GM12878 (cell line): ENCODE measurements at regions not wholly inside any gene's neighbourhood (a gene's known extent, or its start where the extent isn't known, plus 50 kb on each side); places are given as distances from the start of the nearest gene placed in this dataset.

Experiments
- ATAC-seq: fragments of 200-7000 bp; cut with Tn5 transposase; 3 replicates; pipeline ENCODE4 v1.9.1; 2020; ENCODE audit warnings: mild to moderate bottlenecking, moderate library complexity
- BruUV-seq: library from RNA; stranded (reverse); fragments of 400-500 nt; replicated peaks from 2 replicates; lab custom pipeline; 2021; lab: Mats Ljungman, UMichigan
- CTCF ChIA-PET: fragments of 300-600 bp; sonication (Branson Sonifier 250); formaldehyde crosslinking; extraction: SDS; loops from one replicate; lab custom pipeline; 2021; ENCODE audit warnings: inconsistent platforms; lab: Yijun Ruan, JAX
- POLR2A ChIA-PET: fragments of 350-600 bp; formaldehyde crosslinking; extraction: SDS; loops from one replicate; lab custom pipeline; 2021; ENCODE audit warnings: inconsistent platforms; lab: Charles Lee
- RAD21 ChIA-PET: fragments of 300-600 bp; sonication (Branson Sonifier 250); formaldehyde crosslinking; loops from one replicate; lab custom pipeline; 2023; ENCODE audit warnings: antibody characterized with exemption; ENCODE audit not compliant: unreplicated experiment; lab: Charles Lee
- SMC1A ChIA-PET: fragments of 300-600 bp; sonication (Branson Sonifier 250); formaldehyde crosslinking; loops from one replicate; lab custom pipeline; 2023; ENCODE audit not compliant: unreplicated experiment, uncharacterized antibody; lab: Charles Lee
- DNase-seq: peaks from one replicate; pipeline ENCODE4 v3.0.0-alpha.2; 2011; ENCODE audit warnings: low read depth, low spot score
- FAIRE-seq: peaks from 3 replicates; lab custom pipeline; 2011; peaks lifted over from hg19 to GRCh38; lab: Jason Lieb, UNC
- H2AFZ ChIP-seq: 2 replicates; pipeline ENCODE4 v1.6.0; 2011; ENCODE audit warnings: low read depth, low read length, control low read depth; ENCODE audit not compliant: control insufficient read depth
- H3K27ac ChIP-seq: 2 replicates; pipeline ENCODE4 v1.5.1; 2011; ENCODE audit warnings: control low read depth; ENCODE audit not compliant: control insufficient read depth, insufficient read depth
- H3K27me3 ChIP-seq, 2 experiments: replicated peaks in 1 of 2; 2 replicates each; pipeline versions ENCODE4 v1.6.0 to v1.6.1; 2011; ENCODE audit warnings: low read length in 1 of 2; ENCODE audit not compliant: control insufficient read depth in 2 of 2, insufficient read depth in 2 of 2
- H3K36me3 ChIP-seq, 2 experiments: 2 replicates each; pipeline ENCODE4 v1.5.1; 2011; ENCODE audit warnings: low read length in 1 of 2; ENCODE audit not compliant: control insufficient read depth in 2 of 2, insufficient read depth in 2 of 2
- H3K4me1 ChIP-seq: 2 replicates; pipeline ENCODE4 v1.6.1; 2011; ENCODE audit warnings: mild to moderate bottlenecking, low read length, moderate library complexity, mixed read lengths; ENCODE audit not compliant: control insufficient read depth, insufficient read depth
- H3K4me2 ChIP-seq: 2 replicates; pipeline ENCODE4 v1.6.0; 2011; ENCODE audit warnings: control low read depth; ENCODE audit not compliant: control insufficient read depth, insufficient read depth
- H3K4me3 ChIP-seq: fragments of 200-600 bp; sonication (generic); 2 replicates; pipeline ENCODE4 v1.5.1; 2016
- H3K79me2 ChIP-seq: 2 replicates; pipeline ENCODE4 v1.6.0; 2011; ENCODE audit warnings: low read length; ENCODE audit not compliant: control insufficient read depth, insufficient read depth
- H3K9ac ChIP-seq: 2 replicates; pipeline ENCODE4 v1.8.0; 2011; ENCODE audit warnings: low read length, control low read depth, mixed read lengths; ENCODE audit not compliant: control insufficient read depth, insufficient read depth
- H3K9me3 ChIP-seq: replicated peaks from 3 replicates; pipeline ENCODE4 v1.5.1; 2011; ENCODE audit warnings: mild to moderate bottlenecking, low read length; ENCODE audit not compliant: control insufficient read depth, insufficient read depth
- H4K20me1 ChIP-seq: 2 replicates; pipeline ENCODE4 v1.6.0; 2011; ENCODE audit not compliant: control insufficient read depth, insufficient read depth
- ATF2 ChIP-seq: IDR thresholded peaks from 2 replicates; pipeline ENCODE4 v1.6.1; 2012; ENCODE audit warnings: low read length, inconsistent platforms
- BRCA1 ChIP-seq: IDR thresholded peaks from 2 replicates; pipeline ENCODE4 v1.6.1; 2011; ENCODE audit warnings: low read depth, low read length, improper control_type of control experiment
- PRDM15 ChIP-seq: fragments of 450-650 bp; formaldehyde crosslinking; IDR thresholded peaks from 2 replicates; pipeline ENCODE4 v1.4.0; 2020; ENCODE audit warnings: mild to moderate bottlenecking, moderate library complexity
- SMC3 ChIP-seq: IDR thresholded peaks from 2 replicates; pipeline ENCODE4 v1.6.1; 2011; ENCODE audit warnings: low read length, improper control_type of control experiment, borderline replicate concordance
- SRF ChIP-seq, 2 experiments: IDR thresholded peaks; 2 replicates each; pipeline ENCODE4 v1.6.1; 2011; ENCODE audit warnings: low read depth in 2 of 2, low read length in 2 of 2, mild to moderate bottlenecking in 1 of 2, moderate library complexity in 1 of 2
- USF1 ChIP-seq: IDR thresholded peaks from 2 replicates; pipeline ENCODE4 v1.6.1; 2011; ENCODE audit warnings: borderline replicate concordance, low read depth, mild to moderate bottlenecking, moderate library complexity, mixed read lengths, low read length; ENCODE audit not compliant: insufficient read depth; ENCODE audit errors: extremely low read length
- ZNF622 ChIP-seq: fragments of 450-650 bp; IDR thresholded peaks from 2 replicates; pipeline ENCODE4 v1.6.1; 2017; ENCODE audit warnings: mild to moderate bottlenecking, inconsistent platforms
- WGBS: methylation state at CpG from one replicate; pipeline ENCODE4 v1.1.6; 2016; ENCODE audit warnings: low lambda C conversion rate; ENCODE audit not compliant: insufficient replicate concordance, insufficient coverage; ENCODE audit errors: missing lambda C conversion rate; 5-methylcytosine and 5-hydroxymethylcytosine counted together
- in situ Hi-C: fragments of 300-500 bp; cut with MboI; formaldehyde crosslinking; loops from 9 replicates; pipeline ENCODE4 v1.14.3; 2018; ENCODE audit warnings: mixed read lengths
- intact Hi-C: fragments of 100-400 bp; cut with micrococcal nuclease; formaldehyde crosslinking; loops from one replicate; pipeline ENCODE4 v1.14.2; 2022; ENCODE audit not compliant: unreplicated experiment
- TF ChIP-seq, protein P1 (sequence below): IDR thresholded peaks from 2 replicates; pipeline ENCODE4 v1.6.1; 2012; ENCODE audit warnings: low read depth, low read length, improper control_type of control experiment
- TF ChIP-seq, protein P2 (sequence below): IDR thresholded peaks from 2 replicates; pipeline ENCODE4 v1.6.1; 2012; ENCODE audit warnings: low read depth, low read length, improper control_type of control experiment

DNA sequence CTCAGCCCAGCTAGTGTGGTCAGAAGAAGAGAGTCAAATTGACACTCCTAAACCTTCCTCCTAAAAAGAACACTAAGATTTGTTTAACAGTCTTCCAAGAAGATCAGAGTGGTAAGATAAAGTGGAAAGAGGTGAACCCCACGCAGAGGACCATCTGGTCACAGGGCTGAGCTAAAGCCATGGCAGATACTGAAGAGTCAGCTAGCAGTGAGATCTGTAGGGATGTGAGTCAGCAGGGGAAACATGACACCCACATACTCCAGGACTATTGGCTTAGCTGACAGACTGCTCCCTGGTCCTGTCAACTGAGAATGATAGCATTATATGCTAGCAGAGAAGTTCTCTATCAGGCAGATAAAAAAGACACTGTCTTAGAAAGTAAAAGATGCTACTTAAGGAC lies 269.4 kb upstream of the ALG10 start (continued):
- TF ChIP-seq PRDM15 (CRISPR knock-in tag) (no peak), ZNF622 (no peak)

DNA sequence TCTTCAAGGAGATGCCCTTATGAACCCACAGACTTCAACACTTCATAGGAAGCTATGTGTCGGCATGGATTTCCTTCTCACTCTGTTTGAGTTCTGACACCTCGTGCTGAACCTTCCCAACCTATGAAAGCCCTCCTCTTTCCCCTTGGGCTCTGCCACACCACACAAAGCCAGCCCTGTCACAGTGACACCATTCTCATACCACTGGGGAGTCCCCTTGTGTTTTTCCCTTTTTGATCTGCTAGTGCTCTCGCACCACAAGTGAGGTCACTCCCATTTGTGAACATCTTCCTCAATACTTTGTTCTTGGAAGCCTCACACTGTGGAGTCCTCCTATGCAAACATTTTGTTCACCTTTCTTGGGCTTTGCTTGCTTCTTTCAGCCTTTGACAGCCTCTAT lies 264.6 kb upstream of the ALG10 start:
- H3K79me2 ChIP-seq: no peaks in the 10 kb centered on the region
- H3K9me3 ChIP-seq: no peaks in the 10 kb centered on the region; the same call in 2 of the 3 replicates
- no peak overlapping the region for H2AFZ ChIP-seq
- BruUV-seq: no TSS peak
- in situ Hi-C loops: no loop called here
- no peak for DNase-seq
- WGBS: 38% methylated on average over 3 of the region's 3 CpGs
- CTCF ChIA-PET: no interaction called here
- ATAC-seq: no peak
- H3K4me1 ChIP-seq: no peaks in the 10 kb centered on the region
- no peaks in the 10 kb centered on the region for H4K20me1 ChIP-seq
- no peaks in the 10 kb centered on the region for H3K36me3 ChIP-seq
- H3K4me3 ChIP-seq: no peak overlapping the region
- no peak overlapping the region for H3K9ac ChIP-seq
- FAIRE-seq: no peak
- RAD21 ChIA-PET: no interaction called here
- intact Hi-C loops: no loop called here
- TF ChIP-seq SMC3: no peak
- TF ChIP-seq ATF2: no peak
- TF ChIP-seq, protein P1, sequence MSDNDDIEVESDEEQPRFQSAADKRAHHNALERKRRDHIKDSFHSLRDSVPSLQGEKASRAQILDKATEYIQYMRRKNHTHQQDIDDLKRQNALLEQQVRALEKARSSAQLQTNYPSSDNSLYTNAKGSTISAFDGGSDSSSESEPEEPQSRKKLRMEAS: no peak
- TF ChIP-seq, protein P2, sequence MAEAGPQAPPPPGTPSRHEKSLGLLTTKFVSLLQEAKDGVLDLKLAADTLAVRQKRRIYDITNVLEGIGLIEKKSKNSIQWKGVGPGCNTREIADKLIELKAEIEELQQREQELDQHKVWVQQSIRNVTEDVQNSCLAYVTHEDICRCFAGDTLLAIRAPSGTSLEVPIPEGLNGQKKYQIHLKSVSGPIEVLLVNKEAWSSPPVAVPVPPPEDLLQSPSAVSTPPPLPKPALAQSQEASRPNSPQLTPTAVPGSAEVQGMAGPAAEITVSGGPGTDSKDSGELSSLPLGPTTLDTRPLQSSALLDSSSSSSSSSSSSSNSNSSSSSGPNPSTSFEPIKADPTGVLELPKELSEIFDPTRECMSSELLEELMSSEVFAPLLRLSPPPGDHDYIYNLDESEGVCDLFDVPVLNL: no peak
- no peak for TF ChIP-seq USF1
- TF ChIP-seq BRCA1: no peak
- TF ChIP-seq SRF (IDR thresholded peaks at IDR 0.05; ENCODE audit: low read depth in 2 of 2, low read length in 2 of 2): no peak
- SMC1A ChIA-PET: no interaction called here
- H3K27me3 ChIP-seq: no peaks in the 10 kb centered on the region
- POLR2A ChIA-PET: no interaction called here
- no peak overlapping the region for H3K27ac ChIP-seq
- H3K4me2 ChIP-seq: no peak overlapping the region
